Pancreas (tissue), 10 donors: ENCODE measurements at regions not wholly inside any gene's neighbourhood (a gene's known extent, or its start where the extent isn't known, plus 50 kb on each side); places are given as distances from the start of the nearest gene placed in this dataset.
"Not testable (repeated sequence)": the region's sequence is repeated elsewhere in the genome, so short reads cannot be mapped to it uniquely, and the experiment has no call there.

Experiments used
- ATAC-seq, 4 donors: fragments of 200-7000 bp; cut with Tn5 transposase; one replicate each; pipeline versions ENCODE4 v1.8.0 to v1.9.1; 2020; ENCODE audit warnings: mild to moderate bottlenecking in 4 of 4, moderate library complexity in 4 of 4
- DNase-seq, 6 donors: peaks; one replicate each; pipeline ENCODE4 v3.0.0-alpha.2; 2020
- FAIRE-seq: peaks from 2 replicates; lab custom pipeline; 2012; peaks lifted over from hg19 to GRCh38; lab: Jason Lieb, UNC
- H3K27ac ChIP-seq, 4 donors: fragments of 200-600 bp; sonication (generic); 1 replicate in 3 of 4; 2 replicates in 1 of 4; pipeline versions ENCODE4 v1.5.0 to v1.8.0; 2020
- H3K27me3 ChIP-seq, 4 donors: fragments of 200-600 bp; one replicate each; pipeline ENCODE4 v1.8.0; 2021
- H3K36me3 ChIP-seq, 3 donors: fragments of 200-600 bp; sonication (generic) in 1 of 3; one replicate each; pipeline versions ENCODE4 v1.5.0 to v1.8.0; 2020 to 2021
- H3K4me1 ChIP-seq, 3 donors: fragments of 200-600 bp; one replicate each; pipeline ENCODE4 v1.8.0; 2021
- H3K4me3 ChIP-seq, 4 donors: fragments of 200-600 bp; sonication (generic) in 2 of 4; one replicate each; pipeline versions ENCODE4 v1.5.0 to v1.8.0; 2020 to 2021
- H3K9me3 ChIP-seq, 4 donors: fragments of 200-600 bp; one replicate each; pipeline ENCODE4 v1.8.0; 2021
- CTCF ChIP-seq, 4 donors: fragments of 200-600 bp; sonication (generic) in 3 of 4; IDR thresholded peaks; one replicate each; pipeline versions ENCODE4 v1.5.0 to v1.8.0; 2021; ENCODE audit warnings: antibody characterized with exemption in 4 of 4
- WGBS, 2 donors: extraction: QIAGEN DNeasy Blood & Tissue Kit; methylation state at CpG; one replicate each; pipeline ENCODE4 v1.1.7; 2013; 5-methylcytosine and 5-hydroxymethylcytosine counted together
- intact Hi-C, 3 donors: fragments of 100-400 bp; cut with DNase I; formaldehyde crosslinking; loops; one replicate each; pipeline versions ENCODE4 v1.11.1 to v1.14.2; 2022
- donor health status: healthy with polysubstance abuse.
- donor health status: DM: no; HTN: no; CAD: no; lungs with moderate emphysema.
- donor health status: DM: no; HTN: no; CAD: no.
- donor health status: control.
- donor health status: control.
- donor health status: Bipolar disorder and iron deficiency.
- donor health status: DM: yes; HTN: yes; CAD: no.
- donor health status: DM: no; HTN: no; CAD: no.
- donor health status: DM: no; HTN: no; CAD: no.
- donor health status: DM: yes; HTN: yes; CAD: no.

GRCh38 chr11:38927993-38928392 is 2330.0 kb upstream of the RAG2 start:
- Histone ChIP-seq H3K27me3 (no peaks in the 10 kb centered on the region), H3K27ac (no peak overlapping the region), H3K9me3 (no peaks in the 10 kb centered on the region), H3K4me3 (no peak overlapping the region), H3K36me3 (no peaks in the 10 kb centered on the region), H3K4me1 (no peaks in the 10 kb centered on the region)
- TF ChIP-seq CTCF (IDR thresholded peaks at IDR 0.05): no peak
- no peak for DNase-seq
- no peak for ATAC-seq
- intact Hi-C loops: no loop called here
- no peak for FAIRE-seq
- 55 to 61% methylated on average over 2 of the region's 2 CpGs for WGBS, 2 donors

- no peak overlapping the region for H3K4me3 ChIP-seq
- 67 to 79% methylated on average over 1 of the region's 1 CpG for WGBS, 2 donors
- H3K9me3 ChIP-seq: no peaks in the 10 kb centered on the region
- H3K27me3 ChIP-seq: no peaks in the 10 kb centered on the region
- no peaks in the 10 kb centered on the region for H3K4me1 ChIP-seq
- H3K27ac ChIP-seq: no peak overlapping the region
- DNase-seq: no peak
- intact Hi-C loops: no loop called here
- no peak for TF ChIP-seq CTCF (IDR thresholded peaks at IDR 0.05)
- no peak for FAIRE-seq
- ATAC-seq: no peak
- no peaks in the 10 kb centered on the region for H3K36me3 ChIP-seq
These were observed 2326.6 kb upstream of the RAG2 start for GRCh38 chr11:38924644-38925043.

- intact Hi-C loops: no loop called here
- Histone ChIP-seq H3K27me3 (peaks cover 0 to 1% (median 0%) of the 10 kb centered on the region in 4 donors), H3K4me1 (no peaks in the 10 kb centered on the region), H3K27ac (no peak overlapping the region), H3K36me3 (no peaks in the 10 kb centered on the region), H3K4me3 (no peak overlapping the region), H3K9me3 (no peaks in the 10 kb centered on the region)
- no peak for DNase-seq
- no peak for TF ChIP-seq CTCF (IDR thresholded peaks at IDR 0.05)
- no peak for ATAC-seq
- 39 to 41% methylated on average over 6 of the region's 6 CpGs for WGBS, 2 donors
- FAIRE-seq: no peak
These were observed 2302.2 kb upstream of the RAG2 start for GRCh38 chr11:38900211-38900610.

- 79 to 82% methylated on average over 6 of the region's 6 CpGs for WGBS, 2 donors
- H3K27ac ChIP-seq, DNase-seq, ATAC-seq, H3K36me3 ChIP-seq, intact Hi-C loops, FAIRE-seq, H3K4me3 ChIP-seq, H3K9me3 ChIP-seq, H3K4me1 ChIP-seq, H3K27me3 ChIP-seq: not testable (repeated sequence)
These were observed 2296.2 kb upstream of the RAG2 start for GRCh38 chr11:38894201-38894600.

GRCh38 chr11:38884145-38884865 is 2286.3 kb upstream of the RAG2 start:
- Histone ChIP-seq H3K36me3 (no peaks in the 10 kb centered on the region), H3K9me3 (no peaks in the 10 kb centered on the region), H3K4me3 (no peak overlapping the region), H3K4me1 (no peaks in the 10 kb centered on the region), H3K27me3 (no peaks in the 10 kb centered on the region), H3K27ac (no peak overlapping the region)
- FAIRE-seq (no peak), DNase-seq (no peak), ATAC-seq (no peak)
- WGBS, 2 donors: 69 to 73% methylated on average over 6 of the region's 6 CpGs
- intact Hi-C loops: no loop called here
- no peak for TF ChIP-seq CTCF (IDR thresholded peaks at IDR 0.05)
